ENCODE measurements at regions not wholly inside any gene's neighbourhood (a gene's known extent, or its start where the extent isn't known, plus 50 kb on each side); places are given as distances from the start of the nearest gene placed in this dataset.

DNA sequence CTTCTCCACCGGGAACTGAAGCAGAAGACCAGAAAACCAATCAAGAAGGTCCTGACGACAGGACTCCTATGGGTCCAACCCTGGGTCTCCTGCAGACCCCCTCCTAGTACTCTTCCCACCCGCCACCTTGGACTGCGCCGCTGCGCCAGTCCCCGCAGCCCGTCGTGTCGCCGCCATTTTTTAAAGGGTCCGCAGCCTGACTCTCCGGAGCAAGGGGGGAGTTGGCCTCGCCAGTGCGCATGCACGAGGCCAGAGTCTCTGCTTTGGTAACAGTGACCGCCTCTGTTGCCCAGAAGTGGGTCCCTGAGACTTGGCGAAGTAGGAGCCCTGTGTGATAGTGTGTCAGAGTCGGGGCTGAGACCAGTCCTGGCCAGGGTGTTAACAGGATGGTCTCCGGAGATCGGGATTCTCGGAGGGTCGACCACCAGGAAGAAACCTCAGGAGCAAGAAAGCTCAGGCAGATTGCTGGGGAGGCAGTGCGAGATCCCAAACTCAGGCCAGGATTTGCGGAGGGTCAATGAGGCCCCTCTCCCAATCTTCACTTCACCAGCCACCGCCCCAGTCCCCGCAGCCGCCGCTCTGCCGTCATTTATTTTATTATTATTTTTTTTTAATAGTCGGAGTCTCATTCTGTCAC lies 612.5 kb downstream of the KCNJ18 start:
- TF ChIP-seq ZNF274 (IDR thresholded peaks at IDR 0.05; ENCODE audit: low read depth, low read length), result no peak
- TF ChIP-seq SUZ12 (IDR thresholded peaks at IDR 0.05; ENCODE audit: extremely low read depth, insufficient read depth, insufficient read length), result no peak

All from NT2/D1 (cell line).